ENCODE measurements at regions not wholly inside any gene's neighbourhood (a gene's known extent, or its start where the extent isn't known, plus 50 kb on each side); places are given as distances from the start of the nearest gene placed in this dataset.
"Not testable (repeated sequence)": the region's sequence is repeated elsewhere in the genome, so short reads cannot be mapped to it uniquely, and the experiment has no call there.

GRCh38 chr14:28565345-28565744 is 201.2 kb upstream of the FOXG1 start:
- ATAC-seq, result no peak

DNA sequence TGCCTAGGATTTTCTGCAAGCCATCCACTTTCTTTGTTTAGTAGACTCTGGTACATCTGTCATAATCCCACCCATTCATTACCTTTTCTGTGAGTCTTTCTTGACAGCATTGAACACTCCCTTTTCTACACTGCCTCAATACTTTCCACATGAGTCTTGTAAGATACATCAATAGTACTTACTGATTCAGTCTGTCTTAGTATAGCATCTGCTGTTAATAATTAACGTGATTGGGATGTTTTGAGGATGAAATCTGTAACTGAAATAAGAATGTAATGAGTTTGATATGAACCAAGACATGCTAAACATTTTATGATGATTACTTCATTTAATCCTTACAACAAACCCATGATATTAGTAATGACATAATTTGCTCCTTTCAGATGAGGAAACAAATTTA is 196.2 kb upstream of the FOXG1 start:
- ATAC-seq, result no peak

- ATAC-seq, result no peak
Measured at GRCh38 chr14:28571636-28572035, 195.0 kb upstream of the FOXG1 start.

GRCh38 chr14:28576523-28576922 is 190.1 kb upstream of the FOXG1 start:
- no peak for ATAC-seq

DNA sequence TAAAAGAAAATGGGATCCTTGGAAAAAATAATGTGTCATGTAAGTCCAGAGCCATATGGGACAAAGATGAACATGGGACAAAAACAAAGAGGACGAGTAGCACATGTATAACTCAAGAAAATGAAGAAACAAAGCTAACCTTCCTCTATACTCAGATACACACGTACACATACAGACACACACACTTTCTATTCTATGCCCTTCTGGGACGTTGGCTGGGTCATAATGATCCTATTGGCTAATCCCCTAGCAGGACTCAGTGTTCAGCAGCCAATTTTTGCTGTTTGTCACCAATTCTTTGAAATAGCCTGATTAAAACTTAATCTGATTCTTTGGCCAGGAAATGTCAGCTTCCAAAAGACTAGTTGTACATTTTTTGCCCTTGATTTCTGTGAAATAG is 189.4 kb upstream of the FOXG1 start:
- ATAC-seq, result no peak

DNA sequence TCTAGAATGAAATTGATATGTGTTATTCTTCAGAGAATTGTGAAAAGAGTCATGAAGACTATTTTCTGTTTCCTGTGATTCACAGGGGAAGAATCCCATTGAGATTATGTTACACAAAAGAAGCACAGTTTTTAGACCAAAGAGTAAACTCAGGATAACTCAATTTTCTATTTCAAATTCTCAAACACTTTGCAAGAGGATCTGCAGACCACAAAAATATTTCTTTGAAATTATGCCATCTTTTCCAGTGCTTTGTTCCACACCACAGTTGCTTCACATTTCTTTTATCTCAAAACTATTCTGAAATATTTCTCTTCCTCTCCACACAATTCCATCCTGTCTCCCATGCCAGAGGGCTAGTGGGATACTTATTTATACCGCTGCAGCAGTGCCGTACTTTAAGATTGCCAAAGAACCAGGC is 188.9 kb upstream of the FOXG1 start:
- ATAC-seq, result no peak

GRCh38 chr14:28584951-28585350 is 181.6 kb upstream of the FOXG1 start:
- no peak for ATAC-seq

- ATAC-seq, result no peak
Measured at GRCh38 chr14:28589792-28590191, 176.8 kb upstream of the FOXG1 start.

DNA sequence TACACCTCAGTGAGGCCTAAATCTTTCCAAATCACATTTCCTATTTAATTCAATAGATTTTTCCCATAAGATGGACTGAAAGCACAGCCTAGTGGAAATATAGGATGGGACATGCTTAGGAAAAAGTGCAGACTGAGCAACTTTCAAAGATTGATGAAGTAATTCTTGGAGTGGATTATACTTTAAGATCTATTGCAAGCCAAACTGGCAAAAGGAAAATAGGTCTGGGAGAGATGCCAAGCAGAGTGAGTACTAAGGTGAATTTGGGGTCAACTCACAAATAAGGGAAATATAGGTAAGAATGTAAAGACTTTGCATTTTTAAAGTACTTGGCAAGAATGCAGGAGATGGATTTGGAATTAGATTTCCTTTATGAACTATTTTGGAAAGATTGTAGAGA is 170.2 kb upstream of the FOXG1 start:
- peak; percentile 77 for ATAC-seq

DNA sequence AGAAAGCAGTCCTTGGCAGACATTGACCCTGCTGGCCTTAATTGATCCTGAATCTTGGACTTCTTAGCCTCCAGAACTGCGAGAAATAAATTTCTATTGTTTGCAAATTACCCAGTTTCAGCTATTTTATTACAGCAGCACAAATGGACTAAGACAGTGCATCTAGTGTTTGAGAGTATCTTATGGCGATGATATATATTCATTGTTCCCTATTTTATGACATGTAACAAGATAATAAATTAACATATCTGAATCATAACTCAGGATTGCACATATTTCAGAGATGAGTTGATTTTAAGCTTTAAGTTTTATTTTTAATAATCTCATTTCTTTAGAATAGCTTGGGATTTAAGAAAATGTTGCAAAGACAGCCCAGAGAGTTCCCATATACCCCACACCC is 167.4 kb upstream of the FOXG1 start:
- ATAC-seq, result no peak

- ATAC-seq, result no peak
Measured at GRCh38 chr14:28599605-28600004, 167.0 kb upstream of the FOXG1 start.

DNA sequence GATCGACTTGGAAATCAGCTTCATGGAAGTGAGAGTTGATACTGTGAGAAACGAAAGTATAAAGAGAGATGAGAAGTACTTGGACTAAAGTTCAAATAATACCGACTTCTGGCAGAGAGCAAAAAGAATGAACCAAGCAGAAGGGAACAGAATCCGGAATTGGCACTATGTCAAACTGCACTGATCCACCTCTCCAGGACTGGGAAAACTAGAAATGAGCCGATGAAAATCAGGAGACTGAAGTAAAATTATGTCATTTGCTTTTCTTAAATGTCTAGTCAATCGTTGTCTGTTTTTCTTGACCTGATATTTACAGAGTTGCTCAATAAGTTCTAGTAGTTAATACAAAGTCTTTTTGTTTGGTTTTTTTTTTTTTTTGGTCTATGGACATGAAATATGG is 163.0 kb upstream of the FOXG1 start:
- ATAC-seq, result no peak

GRCh38 chr14:28607661-28608060 is 158.9 kb upstream of the FOXG1 start:
- no peak for ATAC-seq

GRCh38 chr14:28608443-28608842 is 158.1 kb upstream of the FOXG1 start:
- ATAC-seq, result no peak

DNA sequence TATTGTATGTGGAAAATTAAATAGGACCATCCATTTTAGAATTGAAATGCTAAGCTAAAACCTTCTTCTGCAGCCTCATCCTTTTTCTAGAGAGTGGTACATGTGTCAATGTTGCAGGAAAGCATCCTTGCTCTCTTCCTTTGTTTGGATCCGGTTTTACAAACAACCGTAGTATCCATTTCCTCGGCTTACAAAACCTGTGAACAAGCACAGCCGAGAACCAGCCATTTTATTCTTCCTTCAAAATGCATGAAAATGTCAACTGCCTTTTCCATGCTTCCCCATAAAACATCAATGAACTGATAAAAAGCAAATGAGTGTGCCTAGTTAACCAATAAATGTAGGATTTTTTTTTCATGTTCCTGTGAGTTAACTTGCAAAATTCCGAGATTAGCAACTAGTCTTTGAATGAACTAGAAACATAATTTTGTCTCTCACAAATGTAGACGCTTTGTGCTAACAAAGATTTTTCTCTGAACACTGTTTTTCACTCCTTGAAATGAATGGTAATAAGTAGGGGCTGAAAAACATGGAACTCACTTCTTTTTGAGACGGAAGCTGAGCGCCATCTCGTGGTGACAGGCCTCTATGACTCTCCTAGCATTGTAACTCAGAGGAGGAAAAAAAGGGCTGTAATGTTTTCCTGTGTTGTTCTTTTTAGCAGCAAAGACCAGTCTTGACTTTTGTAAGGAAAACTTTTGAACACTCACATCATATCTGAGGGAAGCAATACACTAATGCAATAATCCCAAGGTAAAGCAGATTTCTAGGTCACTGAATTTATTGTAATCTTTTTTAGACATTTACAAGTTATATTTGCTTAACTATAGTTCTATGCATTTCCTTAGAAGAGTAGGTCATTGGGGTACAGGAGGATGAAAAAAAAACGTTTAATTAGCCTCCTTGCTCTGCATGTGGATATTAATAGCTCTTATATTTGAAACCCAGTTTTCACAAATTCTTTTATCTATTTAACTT is 157.4 kb upstream of the FOXG1 start:
- ATAC-seq, result peak; percentile 64

DNA sequence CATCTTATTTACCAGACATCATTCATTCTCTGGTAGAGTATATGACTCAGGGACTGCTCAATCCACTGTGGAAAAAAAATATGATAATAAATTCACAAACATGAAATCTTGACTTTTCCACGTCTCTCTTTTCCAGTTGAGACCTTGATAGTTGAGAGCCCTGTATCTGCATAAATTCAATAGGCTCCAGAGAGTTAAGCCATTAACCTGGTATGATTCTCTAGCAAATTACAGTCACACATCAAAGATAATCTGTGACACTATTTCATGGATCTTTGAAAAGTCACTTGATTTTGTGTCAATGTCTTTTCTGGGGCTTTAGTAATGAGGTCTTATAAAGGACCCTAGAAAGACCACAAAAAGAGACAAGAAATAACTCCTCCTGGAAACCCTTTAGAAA is 154.2 kb upstream of the FOXG1 start:
- no peak for ATAC-seq

GRCh38 chr14:28613532-28613931 is 153.1 kb upstream of the FOXG1 start:
- ATAC-seq, result peak; percentile 70

DNA sequence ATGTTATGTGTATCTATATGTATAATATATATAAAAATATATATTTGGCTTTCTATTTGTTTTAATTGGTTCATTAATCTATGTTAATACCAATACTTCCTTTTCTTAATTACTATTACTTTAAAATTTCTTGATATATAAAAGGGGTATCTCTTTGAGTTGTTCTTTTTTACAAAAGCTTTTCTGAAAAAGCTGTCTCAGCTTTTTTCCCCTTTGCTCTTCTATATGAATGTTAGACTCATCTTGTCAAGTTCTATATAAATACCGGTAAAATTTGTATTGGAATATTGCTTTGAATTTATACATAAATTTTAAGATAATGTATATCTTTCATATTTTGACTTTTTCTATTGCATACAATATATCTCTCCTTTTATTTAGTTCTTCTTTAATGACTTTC is 139.8 kb upstream of the FOXG1 start:
- no peak for ATAC-seq

GRCh38 chr14:28629328-28630004 is 137.1 kb upstream of the FOXG1 start:
- no peak for ATAC-seq

DNA sequence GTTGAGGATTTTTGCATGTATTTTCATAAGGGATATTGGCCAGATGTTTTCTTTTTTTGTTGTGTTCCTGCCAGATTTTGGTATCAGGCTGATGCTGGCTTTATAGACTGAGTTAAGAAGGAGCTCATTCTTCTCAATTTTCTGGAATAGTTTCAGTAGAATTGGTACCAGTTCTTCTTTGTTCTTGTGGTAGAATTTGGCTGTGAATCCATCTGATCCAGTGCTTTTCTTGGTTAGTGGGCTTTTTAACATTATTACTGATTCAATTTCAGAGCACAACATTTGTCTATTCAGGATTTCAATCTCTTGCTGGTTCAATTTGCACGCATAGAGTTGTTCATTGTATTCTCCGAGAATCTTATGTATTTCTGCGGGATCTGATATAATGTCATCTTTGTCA is 136.5 kb upstream of the FOXG1 start:
- no peak for ATAC-seq

DNA sequence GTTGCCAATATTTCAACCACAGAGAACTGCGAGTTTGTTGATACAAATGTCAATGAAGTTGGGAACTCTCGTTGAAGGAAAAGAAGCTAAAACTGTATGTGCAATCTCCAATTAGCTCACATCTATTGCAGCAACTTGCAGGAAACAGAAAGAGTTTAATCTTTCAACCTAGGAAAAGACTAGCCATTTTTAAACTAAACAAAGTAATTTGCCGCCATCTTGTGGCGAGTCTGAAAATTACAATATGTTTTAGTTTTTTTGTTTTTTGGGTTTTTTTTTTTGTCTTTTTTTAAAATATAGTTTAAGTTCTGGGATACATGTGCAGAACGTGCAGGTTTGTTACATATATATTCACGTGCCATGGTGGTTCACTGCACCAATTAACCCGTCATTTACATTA is 131.2 kb upstream of the FOXG1 start:
- peak; percentile 20 for ATAC-seq

DNA sequence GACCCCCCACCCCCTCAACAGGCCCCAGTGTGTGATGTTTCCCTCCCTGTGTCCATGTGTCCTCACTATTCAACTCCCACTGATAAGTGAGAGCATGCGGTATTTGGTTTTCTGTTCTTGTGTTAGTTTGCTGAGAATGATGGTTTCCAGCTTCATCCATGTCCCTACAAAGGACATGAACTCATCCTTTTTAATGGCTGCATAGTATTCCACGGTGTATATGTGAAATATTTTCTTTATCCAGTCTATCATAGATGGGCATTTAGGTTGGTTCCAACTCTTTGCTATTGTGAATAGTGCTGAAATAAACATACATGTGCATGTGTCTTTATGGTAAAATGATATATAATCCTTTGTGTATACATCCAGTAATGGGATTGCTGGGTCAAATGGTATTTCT is 130.8 kb upstream of the FOXG1 start:
- not testable (repeated sequence) for ATAC-seq

GRCh38 chr14:28641189-28641588 is 125.4 kb upstream of the FOXG1 start:
- ATAC-seq, result not testable (repeated sequence)

GRCh38 chr14:28651148-28651547 is 115.4 kb upstream of the FOXG1 start:
- no peak for ATAC-seq

All from esophagus mucosa (tissue), 1 donor.